Fibroblast of lung (primary cell): ENCODE measurements at regions not wholly inside any gene's neighbourhood (a gene's known extent, or its start where the extent isn't known, plus 50 kb on each side); places are given as distances from the start of the nearest gene placed in this dataset.

Experiments used
- EZH2 ChIP-seq: IDR thresholded peaks from 2 replicates; pipeline ENCODE4 v1.5.1; 2012; ENCODE audit warnings: low read length, control low read depth, mild to moderate bottlenecking; ENCODE audit errors: missing control alignments
- TF ChIP-seq, protein P1 (sequence below), 2 donors: IDR thresholded peaks in 1 of 2; conservative IDR thresholded peaks in 1 of 2; 1 replicate in 1 of 2; 2 replicates in 1 of 2; pipeline ENCODE4 v1.5.1; 2011 to 2012; ENCODE audit warnings: low read length in 2 of 2, control low read depth in 1 of 2, inconsistent platforms in 1 of 2, low read depth in 1 of 2, mild to moderate bottlenecking in 1 of 2

DNA sequence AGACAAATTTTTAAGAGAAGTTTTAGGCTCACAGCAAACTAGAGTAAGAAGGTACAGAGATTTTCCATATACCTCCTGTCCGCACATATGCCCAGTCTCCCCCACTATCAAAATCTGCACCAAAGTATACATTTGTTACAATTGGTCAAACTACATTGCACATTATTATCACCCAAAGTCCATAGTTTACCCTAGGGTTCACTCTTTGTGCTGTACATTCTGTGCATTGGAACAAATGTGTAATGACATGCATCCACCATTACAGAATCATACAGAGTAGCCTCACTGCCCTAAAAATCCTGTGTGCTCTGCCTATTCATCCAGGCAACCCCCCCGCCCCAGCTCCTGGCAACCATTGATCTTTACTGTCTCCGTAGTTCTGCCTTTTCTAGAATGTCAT, 61.7 kb upstream of the SPRED2 start:
- TF ChIP-seq, protein P1, sequence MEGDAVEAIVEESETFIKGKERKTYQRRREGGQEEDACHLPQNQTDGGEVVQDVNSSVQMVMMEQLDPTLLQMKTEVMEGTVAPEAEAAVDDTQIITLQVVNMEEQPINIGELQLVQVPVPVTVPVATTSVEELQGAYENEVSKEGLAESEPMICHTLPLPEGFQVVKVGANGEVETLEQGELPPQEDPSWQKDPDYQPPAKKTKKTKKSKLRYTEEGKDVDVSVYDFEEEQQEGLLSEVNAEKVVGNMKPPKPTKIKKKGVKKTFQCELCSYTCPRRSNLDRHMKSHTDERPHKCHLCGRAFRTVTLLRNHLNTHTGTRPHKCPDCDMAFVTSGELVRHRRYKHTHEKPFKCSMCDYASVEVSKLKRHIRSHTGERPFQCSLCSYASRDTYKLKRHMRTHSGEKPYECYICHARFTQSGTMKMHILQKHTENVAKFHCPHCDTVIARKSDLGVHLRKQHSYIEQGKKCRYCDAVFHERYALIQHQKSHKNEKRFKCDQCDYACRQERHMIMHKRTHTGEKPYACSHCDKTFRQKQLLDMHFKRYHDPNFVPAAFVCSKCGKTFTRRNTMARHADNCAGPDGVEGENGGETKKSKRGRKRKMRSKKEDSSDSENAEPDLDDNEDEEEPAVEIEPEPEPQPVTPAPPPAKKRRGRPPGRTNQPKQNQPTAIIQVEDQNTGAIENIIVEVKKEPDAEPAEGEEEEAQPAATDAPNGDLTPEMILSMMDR (conservative IDR thresholded peaks at IDR 0.05 in 1 of 2, IDR thresholded peaks at IDR 0.05 in 1 of 2; ENCODE audit: low read depth in 1 of 2, low read length in 2 of 2), result no peak
- no peak for TF ChIP-seq EZH2
